GM18499 (cell line): ENCODE measurements at regions not wholly inside any gene's neighbourhood (a gene's known extent, or its start where the extent isn't known, plus 50 kb on each side); places are given as distances from the start of the nearest gene placed in this dataset.

ENCODE experiments used
- ATAC-seq: cut with Tn5 transposase; IDR thresholded peaks from one replicate; pipeline ENCODE4 v1.9.1; 2021; ENCODE audit warnings: moderate number of reproducible peaks; ENCODE audit not compliant: insufficient read depth, unreplicated experiment

DNA sequence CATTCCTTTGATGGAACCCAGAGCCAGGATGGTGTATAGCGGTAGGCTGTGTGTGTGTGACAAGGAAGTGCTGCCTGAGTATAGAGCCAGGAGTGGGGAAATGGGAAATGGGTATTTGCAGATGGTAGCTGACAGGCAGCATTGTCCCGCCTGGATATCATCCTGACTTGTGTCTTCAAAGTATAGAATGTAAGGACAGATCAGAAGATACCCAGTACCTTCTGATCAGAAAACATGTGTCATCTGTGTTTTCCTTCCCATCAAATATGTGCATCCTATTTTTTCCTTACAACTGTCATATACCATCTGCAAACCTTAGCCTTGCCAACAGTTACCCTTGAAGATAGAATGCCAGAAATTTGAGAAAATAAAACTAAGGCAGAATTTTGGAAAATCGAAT is 146.2 kb upstream of the CBLB start:
- no peak for ATAC-seq

DNA sequence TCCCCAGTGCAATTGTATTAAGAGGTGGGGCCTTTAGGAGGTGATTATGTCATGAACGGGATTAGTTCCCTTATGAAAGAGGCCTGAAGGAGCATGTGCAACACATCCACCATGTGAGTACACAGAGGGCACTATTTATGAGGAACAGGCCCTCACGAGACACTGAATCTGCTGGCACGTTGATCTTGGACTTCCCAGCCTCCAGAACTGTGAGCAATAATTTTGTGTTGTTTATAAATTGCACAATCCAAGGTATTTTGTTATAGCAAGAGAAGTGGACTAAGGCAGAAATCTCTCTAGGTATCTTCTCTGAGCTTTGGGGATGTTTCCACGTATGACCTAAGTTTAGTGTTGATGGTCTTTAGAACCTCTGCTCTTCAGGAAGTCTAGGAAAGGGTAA is 149.3 kb upstream of the CBLB start:
- no peak for ATAC-seq

DNA sequence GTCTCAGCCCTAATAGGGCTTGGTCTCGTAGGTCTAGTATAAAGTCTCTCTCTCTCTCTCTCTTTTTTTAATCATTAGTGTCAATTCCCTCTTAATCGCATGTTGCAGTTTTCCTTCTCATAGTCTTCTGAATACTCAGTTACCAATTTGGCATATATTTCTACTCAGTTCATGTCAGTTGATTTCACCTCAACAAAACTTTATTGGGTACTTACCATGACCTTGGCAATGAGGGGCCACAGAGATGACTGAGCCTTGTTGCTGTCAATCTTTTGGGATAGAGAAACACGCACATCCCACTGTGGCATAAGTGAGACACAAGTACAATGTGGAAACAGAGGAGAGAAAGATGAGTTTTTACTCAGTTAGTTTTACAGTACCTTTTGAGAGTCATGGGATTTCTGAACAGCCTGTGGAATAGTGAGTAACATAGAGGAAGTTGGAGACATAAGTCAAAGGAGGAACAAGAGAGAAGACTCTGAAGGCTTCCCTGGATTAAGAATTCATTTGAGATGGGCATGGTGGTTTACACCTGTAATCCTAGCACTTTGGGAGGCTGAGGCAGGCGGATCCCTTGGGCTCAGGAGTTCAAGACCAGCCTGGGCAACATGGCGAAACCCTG is 150.2 kb upstream of the CBLB start:
- no peak for ATAC-seq

DNA sequence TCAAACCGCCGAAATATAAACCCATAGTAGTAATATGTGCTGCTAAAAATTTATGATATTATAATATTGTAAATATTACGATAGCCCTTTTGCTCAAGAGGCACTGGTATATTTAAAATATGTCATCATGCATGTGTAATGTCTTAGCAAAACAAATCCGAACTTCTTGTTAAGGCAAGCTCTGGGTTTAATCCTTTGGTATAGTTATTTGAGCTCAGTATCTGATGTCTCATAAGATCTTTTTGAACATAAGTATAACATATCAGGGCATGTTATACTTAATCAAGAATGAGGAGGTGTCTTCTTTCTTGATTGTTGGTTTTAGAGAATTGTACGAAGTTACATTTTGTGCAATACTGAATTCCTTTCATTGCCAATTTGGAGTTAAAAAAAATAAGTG is 154.1 kb upstream of the CBLB start:
- ATAC-seq, result no peak

DNA sequence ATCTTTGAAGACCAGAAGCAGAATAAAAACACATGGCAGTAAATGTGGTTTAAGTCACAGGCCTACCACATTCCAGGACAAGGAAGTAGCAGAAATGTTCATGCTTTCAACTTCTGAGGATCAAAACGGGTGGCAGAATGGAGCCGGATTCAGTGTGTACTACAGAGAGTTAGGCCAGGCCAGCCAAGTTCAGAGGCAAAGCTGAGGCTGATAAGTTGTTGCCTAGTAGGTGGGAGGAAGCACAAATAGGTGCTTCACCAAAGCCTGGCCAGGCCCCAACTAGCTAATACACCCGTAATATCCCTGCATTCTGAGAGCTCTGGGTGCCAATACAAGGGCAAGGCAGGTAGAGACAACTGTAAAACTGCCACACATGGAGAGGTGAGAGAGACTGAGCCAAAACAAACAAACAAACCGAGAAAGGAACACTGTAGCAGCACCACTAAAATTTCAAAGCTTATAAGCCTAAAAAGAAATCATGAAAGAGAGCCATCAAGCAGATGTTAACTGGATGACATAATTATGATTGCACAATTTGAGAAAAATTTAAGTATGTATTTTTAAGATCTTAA is 156.4 kb upstream of the CBLB start:
- no peak for ATAC-seq

DNA sequence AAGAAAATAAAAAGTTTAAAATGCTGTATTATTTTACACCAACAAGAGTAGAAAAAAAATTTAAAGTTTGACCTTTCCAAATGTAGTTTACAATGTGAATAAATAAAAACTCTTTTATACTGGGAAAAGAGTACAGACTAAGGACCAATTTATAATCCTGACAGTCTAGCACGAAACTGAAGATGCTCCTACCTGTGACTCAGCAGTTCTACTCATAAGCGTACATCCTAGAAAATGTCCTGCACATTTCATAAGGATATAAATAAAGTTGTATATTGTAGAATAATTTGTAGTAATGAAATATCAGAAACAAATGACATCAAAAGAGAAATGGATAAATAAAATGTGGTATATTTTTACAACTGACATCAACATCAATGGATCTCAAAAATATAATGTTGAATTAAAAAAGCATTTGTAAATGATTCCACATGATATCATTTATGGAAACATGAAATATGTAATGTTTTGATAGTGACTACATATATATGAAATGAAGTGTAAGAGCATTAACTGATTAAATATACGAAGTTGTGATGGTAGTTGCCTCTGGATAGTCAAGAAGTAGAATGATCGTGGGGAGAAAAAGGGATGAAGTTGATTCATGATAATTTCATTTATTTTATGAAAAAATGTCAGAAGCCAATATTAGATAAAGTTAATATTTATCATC is 161.3 kb upstream of the CBLB start:
- no peak for ATAC-seq

DNA sequence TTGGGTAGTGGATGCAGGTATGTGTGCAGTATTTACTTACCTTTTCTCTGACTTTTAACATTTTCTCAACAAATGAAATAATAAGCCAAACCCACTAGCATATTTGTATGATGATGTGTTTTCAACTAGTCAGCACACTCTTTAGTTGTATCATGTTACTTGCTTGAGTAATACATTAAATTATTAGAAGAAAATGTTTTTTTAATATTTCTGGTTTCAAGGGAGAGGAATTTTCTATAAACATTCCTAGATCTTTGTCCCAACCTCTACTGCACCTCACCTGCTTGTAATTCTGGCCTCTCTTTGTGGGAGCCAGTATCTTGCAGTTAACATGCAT is 161.8 kb upstream of the CBLB start:
- no peak for ATAC-seq

DNA sequence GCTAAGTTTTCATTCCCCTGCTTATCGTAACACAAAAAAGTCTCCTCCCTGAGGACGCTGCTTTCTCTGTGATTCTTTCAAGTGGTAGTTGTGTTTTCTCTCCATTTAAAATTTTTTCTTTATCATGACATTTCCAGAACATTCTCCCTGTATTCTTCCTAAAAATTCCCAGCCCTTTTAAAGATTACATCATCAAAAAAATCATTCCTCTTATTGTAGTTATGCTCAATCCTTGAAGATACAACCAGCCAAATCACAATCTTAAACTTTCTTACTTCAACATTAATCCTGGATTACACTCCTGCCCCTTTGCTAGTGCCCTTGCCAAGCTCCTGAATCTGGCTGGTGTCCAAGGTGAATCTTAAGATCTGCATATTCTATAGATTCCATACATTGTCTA is 163.7 kb upstream of the CBLB start:
- ATAC-seq, result no peak

DNA sequence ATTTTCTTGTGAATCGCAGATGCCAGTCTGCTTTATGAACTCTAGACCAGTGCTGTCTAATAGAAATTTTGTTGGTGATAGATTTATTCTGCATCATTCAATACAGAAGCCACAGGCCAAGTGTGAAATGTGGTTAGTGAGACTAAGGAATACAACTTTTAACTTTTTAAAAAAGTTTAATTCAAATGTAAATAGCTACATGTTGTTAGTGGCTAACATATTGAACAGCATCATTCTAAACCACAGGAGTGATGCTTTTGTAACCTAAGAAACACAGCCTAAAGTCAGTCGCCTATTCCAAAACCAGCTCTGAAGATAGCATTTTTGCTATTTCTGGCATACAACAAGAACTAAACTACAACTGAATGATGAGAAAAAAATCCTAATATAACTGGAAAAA is 164.8 kb upstream of the CBLB start:
- ATAC-seq, result no peak

DNA sequence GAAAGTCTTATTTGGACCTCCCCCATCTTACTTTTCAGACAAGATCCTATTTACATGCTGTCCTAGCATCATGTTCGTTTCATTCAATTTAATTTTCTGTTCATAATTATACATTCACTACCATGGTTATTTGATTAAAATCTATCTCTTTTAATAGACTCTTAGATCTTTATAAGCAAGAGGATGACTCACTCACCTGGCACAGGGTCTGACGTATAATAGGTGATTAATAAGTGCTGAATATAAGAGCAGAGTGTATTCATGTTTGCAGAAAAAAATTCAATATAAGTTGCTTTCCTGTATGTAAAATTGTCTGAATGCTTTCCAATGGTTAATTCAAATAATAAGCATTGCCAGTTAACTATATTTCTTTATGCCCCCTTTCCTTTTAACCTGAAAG is 165.5 kb upstream of the CBLB start:
- ATAC-seq, result no peak

DNA sequence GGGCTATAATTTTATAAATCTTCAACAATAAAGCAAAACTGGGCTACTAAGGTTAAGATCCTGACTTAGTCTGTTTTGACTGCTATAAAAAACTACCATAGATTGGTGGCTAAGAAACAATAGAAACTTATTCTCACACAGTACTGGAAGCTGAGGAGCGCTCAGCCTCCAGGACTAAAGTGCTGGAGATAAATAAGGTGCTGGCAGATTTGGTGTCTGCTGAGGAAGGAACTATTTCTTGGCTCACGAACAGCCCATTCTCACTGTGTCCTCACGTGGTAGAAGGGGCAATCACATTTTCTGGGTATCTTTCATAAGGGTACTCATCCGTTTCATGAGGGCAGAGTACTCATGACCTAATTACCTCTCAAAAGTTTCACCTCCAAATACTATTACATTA is 166.8 kb upstream of the CBLB start:
- ATAC-seq, result no peak

DNA sequence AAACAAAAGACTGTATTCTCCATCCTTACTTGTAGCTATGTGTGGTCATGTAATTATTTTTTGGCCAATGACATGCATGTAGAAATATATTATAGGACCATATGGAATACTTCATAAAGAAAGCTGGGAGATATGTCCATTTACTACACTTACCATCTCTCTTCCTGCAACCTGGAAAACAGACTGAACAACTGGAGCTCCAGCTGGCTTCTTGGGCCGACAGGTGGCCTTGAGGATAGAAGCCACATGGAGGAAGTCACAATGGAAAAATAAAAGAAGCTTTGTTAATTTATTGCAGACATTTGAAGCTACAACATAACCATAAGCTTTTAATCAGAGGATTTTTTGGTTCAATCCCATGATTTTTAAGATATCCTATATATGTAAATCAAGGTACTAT is 167.9 kb upstream of the CBLB start:
- ATAC-seq, result no peak

DNA sequence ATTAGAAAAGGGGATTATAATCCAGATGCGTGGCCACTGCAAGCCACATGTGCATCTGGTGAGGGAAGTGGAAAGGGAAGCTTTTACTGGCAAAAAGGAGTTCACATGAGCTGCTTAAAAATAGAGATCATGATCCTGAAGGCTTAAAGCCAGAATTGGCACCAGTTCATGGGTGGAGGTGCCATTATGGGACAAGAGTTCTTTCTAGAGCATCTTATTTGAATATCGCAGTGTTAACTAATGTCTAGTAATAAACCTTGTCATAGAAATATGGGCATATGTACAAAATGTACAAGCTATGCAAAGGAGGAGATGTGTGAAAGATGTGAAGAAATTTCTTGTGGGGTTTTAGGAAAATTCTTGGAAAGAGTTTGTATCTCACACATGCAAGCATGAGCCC is 178.4 kb upstream of the CBLB start:
- no peak for ATAC-seq

DNA sequence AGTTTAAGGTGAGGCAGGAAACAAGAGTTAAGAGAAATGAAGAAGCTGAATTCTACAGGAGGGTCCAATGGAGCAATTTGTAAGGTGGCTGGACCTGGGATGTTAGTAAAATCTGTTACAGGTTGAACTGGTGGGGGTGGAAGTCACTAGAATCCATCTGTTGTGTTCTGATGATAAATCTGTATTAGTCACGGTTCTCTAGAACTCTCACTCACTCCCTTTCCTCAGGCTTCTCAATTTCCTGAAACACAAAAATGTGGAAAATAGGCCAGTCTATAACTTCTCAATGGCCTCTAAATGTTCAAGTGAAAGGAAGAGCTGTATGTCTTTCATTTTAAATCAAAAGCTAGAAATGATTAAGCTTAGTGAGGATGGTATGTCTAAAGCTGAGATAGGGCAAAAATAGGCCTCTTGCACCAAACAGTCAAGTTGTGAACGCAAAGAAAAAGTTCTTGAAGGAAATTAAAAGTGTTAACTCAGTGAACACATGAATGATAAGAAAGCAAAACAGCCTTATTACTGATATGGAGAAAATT is 180.2 kb upstream of the CBLB start:
- no peak for ATAC-seq

DNA sequence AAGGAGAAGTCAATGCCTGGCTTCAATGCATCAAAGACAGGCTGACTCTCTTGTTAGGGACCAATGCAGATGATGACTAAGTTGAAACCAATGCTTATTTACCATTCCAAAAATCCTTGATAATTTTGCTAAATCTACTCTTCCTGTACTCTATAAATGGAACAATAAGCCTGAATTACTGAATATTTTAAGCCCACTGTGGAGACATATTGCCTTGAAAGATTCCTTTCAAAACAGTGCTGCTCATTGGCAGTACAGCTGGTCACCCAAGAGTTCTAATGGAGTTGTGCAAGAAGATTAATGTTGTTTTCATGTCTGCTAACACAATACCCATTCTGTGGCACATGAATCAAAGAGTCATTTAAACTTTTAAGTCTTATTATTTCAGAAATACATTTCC is 181.0 kb upstream of the CBLB start:
- no peak for ATAC-seq

DNA sequence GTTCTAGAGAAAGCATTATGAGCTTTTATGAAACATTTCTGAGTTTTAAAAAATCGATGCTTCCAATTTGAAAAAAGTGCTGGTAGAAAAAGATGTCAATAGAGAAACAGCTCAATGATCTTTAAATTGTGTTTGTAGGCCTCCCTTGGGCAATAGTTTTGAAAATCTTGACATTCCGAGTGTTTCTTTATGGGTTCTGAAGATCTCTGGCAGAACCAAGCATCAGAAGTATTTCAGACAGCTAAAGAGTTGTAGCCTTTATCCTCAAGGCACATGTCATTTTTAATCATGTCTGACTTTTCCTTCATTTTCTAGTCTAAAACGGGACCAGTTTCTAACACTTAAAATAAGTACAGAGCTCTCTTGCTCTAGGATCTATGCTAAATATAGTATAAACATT is 188.1 kb upstream of the CBLB start:
- no peak for ATAC-seq

DNA sequence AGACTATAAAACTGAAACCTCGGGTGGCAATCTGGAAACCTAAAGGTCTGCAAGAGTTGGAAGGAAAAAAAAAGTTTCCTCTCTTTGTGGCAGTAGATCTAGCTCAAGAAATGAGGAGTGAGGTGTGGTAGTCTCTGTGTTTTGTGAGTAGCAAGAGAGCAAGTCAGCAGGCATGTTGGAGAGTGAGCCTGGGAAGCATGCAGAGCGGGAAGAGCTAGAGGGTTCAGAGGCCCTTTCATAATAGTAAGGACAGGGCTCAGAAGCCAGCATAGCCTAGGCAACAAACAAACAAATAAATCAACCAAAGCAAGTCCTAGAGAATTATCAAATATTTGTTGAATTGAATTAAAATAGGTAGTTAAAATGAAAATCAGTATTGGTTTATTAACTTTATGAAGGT is 189.7 kb upstream of the CBLB start:
- no peak for ATAC-seq

DNA sequence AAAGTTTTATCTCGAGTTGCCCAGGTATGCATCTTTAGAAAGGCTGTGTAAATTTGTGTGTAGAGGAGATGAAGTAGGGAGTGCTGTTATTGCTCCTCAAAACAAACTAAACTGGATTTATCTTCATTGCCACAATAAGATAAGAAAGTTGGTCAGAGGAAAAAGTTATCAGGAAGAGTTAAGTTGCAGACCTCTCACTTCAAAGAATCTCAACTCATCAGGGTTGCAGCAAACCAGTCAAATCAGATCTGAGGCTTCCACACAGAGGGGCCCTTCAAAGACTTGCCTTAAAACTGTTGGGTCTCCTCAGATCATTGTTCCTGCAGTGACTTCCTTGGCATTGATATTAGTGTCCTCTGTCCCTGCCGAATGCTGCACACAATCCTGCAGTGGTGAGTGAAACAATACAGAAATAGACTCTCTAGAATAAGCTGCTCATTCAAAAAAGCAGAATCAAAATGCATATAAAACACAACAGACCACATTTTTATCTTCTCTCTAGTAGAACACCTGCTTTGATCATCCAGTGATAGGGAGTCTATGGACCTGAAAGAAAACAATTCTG is 191.2 kb upstream of the CBLB start:
- ATAC-seq, result no peak

DNA sequence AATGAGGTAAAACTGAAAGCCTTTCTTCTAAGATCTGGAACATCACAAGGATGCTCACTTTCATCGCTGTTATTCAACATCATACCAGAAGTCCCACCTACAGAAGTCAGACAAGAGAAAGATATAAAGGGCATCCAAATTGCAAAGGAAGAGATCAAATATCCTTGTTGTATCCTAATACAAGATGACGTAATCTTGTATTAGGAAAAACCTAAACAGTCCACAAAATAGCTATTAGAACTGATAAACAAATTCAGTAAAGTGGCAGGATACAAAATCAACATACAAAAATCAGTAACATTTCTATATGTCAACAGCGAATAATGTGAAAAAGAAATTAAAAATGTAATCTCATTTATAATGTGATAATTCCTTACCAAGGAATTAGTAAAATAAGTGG is 195.1 kb upstream of the CBLB start:
- ATAC-seq, result no peak

DNA sequence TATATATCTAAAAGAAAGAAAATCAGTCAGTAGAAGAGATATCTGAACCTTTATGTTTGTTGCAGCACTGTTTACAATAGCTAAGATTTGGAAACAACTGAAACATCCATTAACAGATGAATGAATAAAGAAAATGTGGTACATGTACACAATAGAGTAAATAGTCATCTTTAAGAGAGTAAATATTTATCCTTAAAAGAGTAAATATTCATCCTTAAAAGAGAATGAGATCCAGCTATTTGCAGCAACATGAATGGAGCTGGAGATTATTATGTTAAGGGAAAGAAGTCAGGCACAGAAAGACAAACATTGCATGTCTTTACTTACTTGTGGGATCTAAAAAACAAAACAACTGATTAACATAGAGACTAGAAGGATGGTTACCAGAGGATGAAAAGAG is 197.0 kb upstream of the CBLB start:
- ATAC-seq, result no peak

DNA sequence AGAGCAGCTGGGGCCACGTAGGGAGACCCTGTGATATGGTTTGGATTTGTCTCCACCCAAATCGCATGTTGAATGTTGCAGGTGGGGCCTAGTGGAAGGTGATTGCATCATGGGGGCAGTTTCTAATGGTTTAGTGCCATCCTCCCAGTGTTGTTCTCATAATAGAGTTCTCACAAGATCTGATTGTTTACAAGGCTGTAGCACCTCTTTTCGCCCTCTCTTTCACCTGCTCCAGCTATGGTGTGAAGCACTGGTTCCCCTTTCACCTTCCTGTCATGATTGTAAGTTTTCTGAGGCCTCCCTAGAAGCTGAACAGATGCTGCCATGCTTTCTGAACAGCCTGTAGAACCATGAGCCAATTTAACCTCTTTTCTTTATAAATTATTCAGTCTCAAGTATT is 198.9 kb upstream of the CBLB start:
- ATAC-seq, result no peak

DNA sequence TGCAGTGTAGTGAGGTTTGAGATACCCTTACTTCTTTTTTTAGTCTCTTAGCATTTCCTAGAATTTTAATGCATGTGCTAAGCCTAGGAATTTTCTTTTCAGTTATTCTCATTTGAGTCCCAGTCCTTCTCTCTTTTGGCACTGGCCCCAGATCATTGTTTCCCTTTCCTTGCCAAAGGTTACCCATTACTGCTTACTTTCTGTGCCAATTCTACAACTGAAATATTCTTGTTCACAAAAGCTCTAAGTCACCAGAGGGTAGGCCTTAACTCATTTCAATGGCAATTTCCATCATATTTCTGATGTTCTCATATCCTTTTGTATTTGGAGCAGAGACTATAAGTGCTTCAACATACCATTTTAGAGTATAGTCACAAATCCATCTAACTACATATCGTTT is 199.6 kb upstream of the CBLB start:
- no peak for ATAC-seq
